GM03348 (cell line): ENCODE measurements at regions not wholly inside any gene's neighbourhood (a gene's known extent, or its start where the extent isn't known, plus 50 kb on each side); places are given as distances from the start of the nearest gene placed in this dataset.
"Not testable (repeated sequence)": the region's sequence is repeated elsewhere in the genome, so short reads cannot be mapped to it uniquely, and the experiment has no call there.

Source experiments
- DNase-seq: peaks from one replicate; pipeline ENCODE4 v3.0.0; 2012; ENCODE audit warnings: low spot score

GRCh38 chr20:47441774-47442150, 59.9 kb upstream of the NCOA3 start:
- no peak for DNase-seq

- DNase-seq: not testable (repeated sequence)
Measured at GRCh38 chr20:47443060-47443459, 58.6 kb upstream of the NCOA3 start.

- DNase-seq: no peak
Measured at GRCh38 chr20:47444584-47444983, 57.1 kb upstream of the NCOA3 start.

- no peak for DNase-seq
Measured at GRCh38 chr20:47445291-47445690, 56.4 kb upstream of the NCOA3 start.

GRCh38 chr20:47447350-47448296, 54.1 kb upstream of the NCOA3 start:
- not testable (repeated sequence) for DNase-seq

GRCh38 chr20:47448429-47448828, 53.3 kb upstream of the NCOA3 start:
- DNase-seq: no peak

- DNase-seq: no peak
Measured at GRCh38 chr20:47451602-47451904, 50.1 kb upstream of the NCOA3 start.
